Activated T-helper 2 cell treated with anti-CD3 and anti-CD28 coated beads, Interferon-gamma antibody, Interleukin-2, Interleukin-4, amounts not matched to agents 10 μg/mL and 5 μg/mL and 100 μg/mL, durations not matched to agents 14 hours and 24 hours and 36 hours (primary cell): ENCODE measurements at regions not wholly inside any gene's neighbourhood (a gene's known extent, or its start where the extent isn't known, plus 50 kb on each side); places are given as distances from the start of the nearest gene placed in this dataset.

ENCODE experiments used
- DNase-seq: peaks from one replicate; pipeline ENCODE4 v3.0.0; 2021; ENCODE audit warnings: low spot score
- H3K27ac Mint-ChIP-seq: one replicate; pipeline ENCODE4 v1.8.0; 2021; ENCODE audit warnings: mixed read lengths
- H3K27me3 Mint-ChIP-seq: one replicate; pipeline ENCODE4 v1.8.0; 2021; ENCODE audit warnings: low read depth, mixed read lengths
- H3K36me3 Mint-ChIP-seq: one replicate; pipeline ENCODE4 v1.8.0; 2021; ENCODE audit warnings: low read depth, mixed read lengths
- H3K4me1 Mint-ChIP-seq: one replicate; pipeline ENCODE4 v1.8.0; 2021; ENCODE audit warnings: low read depth, mixed read lengths
- H3K4me3 Mint-ChIP-seq: one replicate; pipeline ENCODE4 v1.8.0; 2021; ENCODE audit warnings: low read depth, mild to moderate bottlenecking, moderate library complexity, mixed read lengths
- H3K9me3 Mint-ChIP-seq: one replicate; pipeline ENCODE4 v1.8.0; 2021; ENCODE audit warnings: mixed read lengths
- intact Hi-C: fragments of 100-400 bp; cut with micrococcal nuclease; formaldehyde crosslinking; loops from one replicate; pipeline ENCODE4 v1.15.1; 2023

GRCh38 chr7:155360495-155361345 lies 63.0 kb downstream of the INSIG1 start:
- no peak overlapping the region for H3K27ac Mint-ChIP-seq
- intact Hi-C loops, result no loop called here
- no peak overlapping the region for H3K4me3 Mint-ChIP-seq
- no peak for DNase-seq
- peaks cover 30% of the 10 kb centered on the region for H3K27me3 Mint-ChIP-seq
- H3K9me3 Mint-ChIP-seq, result no peaks in the 10 kb centered on the region
- no peaks in the 10 kb centered on the region for H3K36me3 Mint-ChIP-seq
- peaks cover 2% of the 10 kb centered on the region for H3K4me1 Mint-ChIP-seq

GRCh38 chr7:155361346-155361680 lies 63.6 kb downstream of the INSIG1 start:
- Mint-ChIP-seq H3K27ac (no peak overlapping the region), H3K9me3 (no peaks in the 10 kb centered on the region), H3K4me3 (no peak overlapping the region), H3K36me3 (no peaks in the 10 kb centered on the region), H3K4me1 (peaks cover 2% of the 10 kb centered on the region), H3K27me3 (peaks cover 30% of the 10 kb centered on the region)
- intact Hi-C loops, result no loop called here
- no peak for DNase-seq

DNA sequence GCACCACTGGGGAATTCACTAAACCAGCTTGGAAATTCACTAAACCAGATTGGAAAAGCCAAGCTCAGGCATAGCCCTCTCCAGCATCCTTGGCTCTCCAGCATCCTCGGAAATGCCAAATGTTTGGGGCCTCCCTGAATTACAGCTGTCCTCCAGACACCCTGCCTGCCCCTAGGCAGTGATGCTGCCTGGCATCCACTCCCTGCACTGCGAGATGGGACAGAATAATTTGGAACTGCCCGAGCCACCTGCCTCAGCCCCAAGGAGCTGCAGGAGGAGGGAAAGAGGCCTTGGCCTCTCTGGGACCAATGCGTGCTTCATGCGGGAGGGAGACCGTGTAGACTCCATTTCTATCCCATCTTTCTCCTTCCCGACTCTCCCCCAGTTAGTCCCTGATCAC lies 64.3 kb downstream of the INSIG1 start:
- DNase-seq, result no peak
- Mint-ChIP-seq H3K27ac (no peak overlapping the region), H3K9me3 (no peaks in the 10 kb centered on the region), H3K4me3 (no peak overlapping the region), H3K4me1 (peaks cover 1% of the 10 kb centered on the region), H3K36me3 (no peaks in the 10 kb centered on the region), H3K27me3 (peaks cover 28% of the 10 kb centered on the region)
- intact Hi-C loops, result no loop called here

DNA sequence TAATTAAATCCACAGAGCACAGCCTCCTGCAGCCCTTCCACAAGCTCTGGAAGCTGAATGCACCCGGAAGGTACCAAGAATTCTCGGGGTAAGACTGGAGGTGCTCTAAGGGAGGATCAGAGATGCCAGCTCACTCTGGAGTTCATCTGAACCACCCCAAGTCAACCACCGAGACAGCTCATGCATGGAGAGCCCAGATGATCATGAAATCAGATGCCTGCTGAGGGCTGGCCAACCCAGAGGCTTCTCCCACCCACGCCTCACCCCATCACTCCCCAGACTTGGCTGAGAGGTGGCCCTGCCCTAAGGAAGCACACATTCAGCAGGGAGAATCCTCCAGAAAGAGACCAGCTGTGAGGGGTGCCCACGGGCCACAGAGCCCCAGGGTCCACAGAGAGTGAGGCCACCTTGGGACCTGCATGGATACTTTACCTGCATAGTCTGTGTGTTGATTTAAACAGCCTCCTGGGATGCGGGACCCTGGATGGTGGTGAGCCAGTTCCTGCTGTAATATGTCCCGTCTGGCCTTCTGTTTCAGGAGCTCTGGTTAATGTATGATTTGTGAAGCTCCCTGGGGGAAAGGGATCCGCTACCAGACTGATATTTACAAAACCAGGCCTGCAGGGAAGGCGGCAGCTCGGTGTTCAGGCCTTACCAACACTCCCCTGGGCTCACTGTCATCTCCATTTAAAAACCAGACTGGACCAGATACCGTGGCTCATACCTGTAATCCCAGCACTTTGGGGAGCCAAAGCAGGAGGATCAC lies 64.9 kb downstream of the INSIG1 start:
- Mint-ChIP-seq H3K27ac (no peak overlapping the region), H3K36me3 (no peaks in the 10 kb centered on the region), H3K4me1 (no peaks in the 10 kb centered on the region), H3K9me3 (no peaks in the 10 kb centered on the region), H3K27me3 (peaks cover 25% of the 10 kb centered on the region), H3K4me3 (no peak overlapping the region)
- no peak for DNase-seq
- intact Hi-C loops, result no loop called here

GRCh38 chr7:155363146-155363539 lies 65.5 kb downstream of the INSIG1 start:
- no peaks in the 10 kb centered on the region for H3K4me1 Mint-ChIP-seq
- H3K4me3 Mint-ChIP-seq, result no peak overlapping the region
- DNase-seq, result no peak
- no peaks in the 10 kb centered on the region for H3K36me3 Mint-ChIP-seq
- H3K9me3 Mint-ChIP-seq, result no peaks in the 10 kb centered on the region
- intact Hi-C loops, result no loop called here
- no peak overlapping the region for H3K27ac Mint-ChIP-seq
- peaks cover 25% of the 10 kb centered on the region for H3K27me3 Mint-ChIP-seq

DNA sequence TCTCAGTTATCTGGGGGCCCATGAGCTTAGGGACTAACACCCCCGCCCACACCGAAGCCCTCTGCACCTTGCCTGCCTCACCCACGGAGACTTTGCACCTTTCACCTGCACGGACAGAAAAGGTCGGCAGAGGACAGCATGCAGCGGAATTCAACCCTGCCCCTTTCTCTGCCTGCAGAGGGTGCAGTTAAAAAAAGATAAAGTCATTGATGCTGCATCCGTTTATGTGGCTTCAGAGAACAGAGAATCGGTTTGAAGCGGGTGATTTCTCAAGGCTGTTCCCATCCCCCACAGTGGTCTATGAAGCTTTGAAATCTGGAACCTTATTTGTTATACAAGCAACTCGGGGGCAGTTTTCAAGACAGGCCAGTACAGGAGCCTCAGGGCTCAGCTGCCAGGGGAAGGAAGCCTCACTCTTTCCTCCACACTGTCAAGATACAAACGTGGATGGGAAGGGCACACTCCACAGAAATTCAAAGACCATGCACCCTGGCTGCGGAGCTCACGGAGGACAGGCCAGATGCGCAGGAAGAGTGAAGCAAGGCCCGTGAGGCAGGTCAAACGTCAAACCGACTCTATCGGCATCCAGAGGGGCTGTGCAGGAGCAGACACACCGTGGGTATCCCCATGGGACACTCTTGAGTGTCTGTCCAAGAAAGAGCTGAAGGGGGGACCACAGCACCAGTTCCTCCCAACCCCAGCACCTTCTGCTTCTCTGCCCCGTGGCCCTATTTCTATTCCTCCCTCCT lies 66.3 kb downstream of the INSIG1 start:
- H3K27me3 Mint-ChIP-seq, result peaks cover 28% of the 10 kb centered on the region

DNA sequence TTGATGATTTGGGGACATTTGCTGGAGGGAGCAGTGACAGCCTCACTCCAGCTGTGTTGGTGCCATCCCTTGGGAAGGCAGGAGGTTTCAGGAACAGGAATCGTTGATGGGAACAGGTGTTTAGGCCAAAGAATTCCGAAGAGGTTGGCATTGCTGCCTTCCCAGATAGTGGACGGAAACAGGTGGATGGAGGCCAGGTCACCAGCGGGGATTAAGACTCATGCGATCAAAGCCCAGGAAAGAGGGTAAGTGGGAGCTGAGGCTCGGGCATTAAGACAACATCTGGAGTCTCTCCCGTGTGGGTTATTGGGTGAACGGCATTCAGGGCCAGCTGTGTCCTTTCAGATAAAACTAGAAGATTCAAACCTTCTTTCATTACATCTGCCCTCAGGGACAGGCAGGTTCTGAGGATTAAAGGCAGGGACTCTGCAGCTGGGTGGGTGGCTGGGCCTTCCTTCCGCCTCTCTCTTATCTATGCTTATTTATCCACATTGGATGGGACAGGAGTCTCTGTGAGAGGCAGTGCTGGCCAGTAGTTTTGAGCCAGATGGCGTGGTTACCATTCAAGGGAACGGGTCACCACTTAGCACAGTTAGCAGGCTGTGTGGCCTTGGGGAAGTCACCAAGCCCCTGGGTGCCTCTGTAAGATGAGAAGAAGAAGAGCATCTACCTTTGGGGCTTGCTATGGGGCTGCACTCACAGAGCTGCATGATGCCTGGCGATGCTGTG lies 67.6 kb downstream of the INSIG1 start:
- intact Hi-C loops, result no loop called here
- no peak for DNase-seq
- no peaks in the 10 kb centered on the region for H3K9me3 Mint-ChIP-seq
- H3K27me3 Mint-ChIP-seq, result peaks cover 38% of the 10 kb centered on the region
- H3K36me3 Mint-ChIP-seq, result no peaks in the 10 kb centered on the region
- H3K4me1 Mint-ChIP-seq, result no peaks in the 10 kb centered on the region
- H3K4me3 Mint-ChIP-seq, result no peak overlapping the region
- no peak overlapping the region for H3K27ac Mint-ChIP-seq

More for the DNA sequence above, 66.3 kb downstream of the INSIG1 start:
- Mint-ChIP-seq H3K9me3 (no peaks in the 10 kb centered on the region), H3K4me1 (no peaks in the 10 kb centered on the region), H3K27ac (no peak overlapping the region), H3K4me3 (no peak overlapping the region), H3K36me3 (no peaks in the 10 kb centered on the region)
- intact Hi-C loops, result no loop called here
- no peak for DNase-seq

GRCh38 chr7:155368894-155369600 lies 71.4 kb downstream of the INSIG1 start:
- no peak for DNase-seq
- H3K36me3 Mint-ChIP-seq, result no peaks in the 10 kb centered on the region
- intact Hi-C loops, result no loop called here
- no peaks in the 10 kb centered on the region for H3K9me3 Mint-ChIP-seq
- H3K4me1 Mint-ChIP-seq, result peaks cover 8% of the 10 kb centered on the region
- H3K4me3 Mint-ChIP-seq, result no peak overlapping the region
- H3K27me3 Mint-ChIP-seq, result peaks cover 42% of the 10 kb centered on the region
- H3K27ac Mint-ChIP-seq, result no peak overlapping the region

GRCh38 chr7:155369766-155370165 lies 72.1 kb downstream of the INSIG1 start:
- H3K27me3 Mint-ChIP-seq, result peaks cover 44% of the 10 kb centered on the region

DNA sequence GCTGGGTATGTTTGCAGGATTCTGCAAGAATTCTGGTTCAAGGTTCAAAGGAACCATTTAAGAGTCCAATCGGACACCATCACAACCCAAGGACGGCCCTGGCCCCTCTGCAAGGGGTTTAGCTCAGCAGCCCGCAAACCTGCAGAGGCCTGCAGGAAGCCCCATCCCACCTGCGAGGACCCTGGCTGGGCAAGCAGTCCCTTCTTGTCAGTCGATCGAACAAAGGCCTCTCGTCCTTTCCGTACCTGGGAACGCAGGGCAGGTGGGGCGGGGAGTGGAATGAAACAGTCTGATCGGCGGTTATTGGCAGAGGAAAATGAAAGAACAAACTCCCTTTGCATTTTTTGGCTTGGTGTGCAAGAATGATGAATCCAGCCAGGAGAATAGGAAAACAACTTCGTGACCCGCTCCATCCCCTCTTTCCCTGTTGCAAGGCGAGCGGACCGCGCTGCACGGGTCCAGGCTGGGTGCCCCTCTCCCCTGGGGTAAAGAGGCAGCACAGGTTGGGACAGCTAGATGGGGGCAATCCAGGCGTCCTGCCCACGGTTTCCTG lies 73.7 kb downstream of the INSIG1 start:
- H3K36me3 Mint-ChIP-seq, result no peaks in the 10 kb centered on the region
- no peak overlapping the region for H3K27ac Mint-ChIP-seq
- no peak for DNase-seq
- no peaks in the 10 kb centered on the region for H3K9me3 Mint-ChIP-seq
- H3K4me1 Mint-ChIP-seq, result peaks cover 23% of the 10 kb centered on the region
- intact Hi-C loops, result no loop called here
- peaks cover 58% of the 10 kb centered on the region for H3K27me3 Mint-ChIP-seq
- no peak overlapping the region for H3K4me3 Mint-ChIP-seq

More at GRCh38 chr7:155369766-155370165, 72.1 kb downstream of the INSIG1 start:
- Mint-ChIP-seq H3K27ac (no peak overlapping the region), H3K4me1 (peaks cover 10% of the 10 kb centered on the region), H3K9me3 (no peaks in the 10 kb centered on the region), H3K4me3 (no peak overlapping the region), H3K36me3 (no peaks in the 10 kb centered on the region)
- intact Hi-C loops, result no loop called here
- DNase-seq, result no peak

DNA sequence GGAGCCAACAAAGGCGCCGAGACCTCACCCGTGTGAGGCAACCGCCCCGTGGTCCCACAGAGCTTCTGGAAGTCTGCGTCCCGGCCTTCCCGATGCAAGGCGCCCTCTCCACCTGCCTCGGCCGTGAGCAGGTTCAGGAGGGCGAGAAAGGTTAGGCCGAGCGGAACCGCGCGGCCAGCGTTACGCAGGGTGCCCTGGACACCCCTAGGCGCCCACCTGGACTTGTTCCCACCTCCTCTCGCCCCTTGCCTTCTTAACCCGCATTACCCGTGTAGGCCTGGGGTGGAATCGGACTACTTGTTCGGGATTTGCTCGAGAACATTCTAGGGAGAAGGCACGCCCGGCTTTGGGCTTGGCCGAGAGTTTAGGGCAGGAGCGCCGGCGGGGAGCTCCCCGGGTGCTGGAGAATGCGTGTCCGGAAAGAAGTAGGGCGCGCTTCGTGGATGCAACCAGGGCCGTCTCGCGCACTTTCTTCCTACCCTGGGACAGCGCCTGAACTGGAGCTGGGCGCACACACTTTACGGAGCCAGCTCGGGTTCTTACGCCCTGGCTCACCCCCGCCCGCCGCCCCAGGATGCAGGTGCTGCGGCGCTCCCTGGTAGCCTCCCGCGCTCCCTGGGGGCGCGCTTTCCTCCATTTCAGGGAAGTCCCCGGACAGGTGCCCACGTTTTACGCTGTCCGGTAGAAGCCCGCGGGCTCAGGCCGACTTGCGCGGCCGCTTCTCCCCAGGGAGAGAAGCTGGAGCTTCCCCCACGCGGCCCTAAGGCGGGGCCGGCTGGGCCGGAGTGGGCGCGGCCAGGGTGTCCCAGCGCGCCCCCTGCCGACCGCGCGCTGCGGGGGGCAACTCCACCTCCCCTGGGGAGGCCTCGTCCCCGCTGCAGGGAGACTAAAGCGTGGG lies 74.5 kb downstream of the INSIG1 start:
- peaks cover 65% of the 10 kb centered on the region for H3K27me3 Mint-ChIP-seq
- no peak overlapping the region for H3K27ac Mint-ChIP-seq
- H3K4me1 Mint-ChIP-seq, result peaks cover 23% of the 10 kb centered on the region
- no peak overlapping the region for H3K4me3 Mint-ChIP-seq
- DNase-seq, result no peak
- H3K36me3 Mint-ChIP-seq, result no peaks in the 10 kb centered on the region
- no peaks in the 10 kb centered on the region for H3K9me3 Mint-ChIP-seq
- intact Hi-C loops, result loop anchor here (1.0 kb wide), 1 partner anchor 445 kb away; no protein-coding TSS in a partner anchor
